NCI-H146 treated with DMSO at 0.1 percent for 48 hours (cell line): ENCODE measurements at regions not wholly inside any gene's neighbourhood (a gene's known extent, or its start where the extent isn't known, plus 50 kb on each side); places are given as distances from the start of the nearest gene placed in this dataset.
"Not testable (repeated sequence)": the region's sequence is repeated elsewhere in the genome, so short reads cannot be mapped to it uniquely, and the experiment has no call there.

Source experiments
- DNase-seq: peaks from one replicate; lab custom pipeline; 2025; ENCODE audit not compliant: unreplicated experiment; lab: John Stamatoyannopoulos, UW

GRCh38 chr1:105087506-105087905 lies 1337.8 kb downstream of the AMY1C start:
- no peak for DNase-seq

- DNase-seq: no peak
Observed at GRCh38 chr1:105088166-105088565, 1338.5 kb downstream of the AMY1C start.

GRCh38 chr1:105093893-105094292 lies 1344.2 kb downstream of the AMY1C start:
- DNase-seq: not testable (repeated sequence)

DNA sequence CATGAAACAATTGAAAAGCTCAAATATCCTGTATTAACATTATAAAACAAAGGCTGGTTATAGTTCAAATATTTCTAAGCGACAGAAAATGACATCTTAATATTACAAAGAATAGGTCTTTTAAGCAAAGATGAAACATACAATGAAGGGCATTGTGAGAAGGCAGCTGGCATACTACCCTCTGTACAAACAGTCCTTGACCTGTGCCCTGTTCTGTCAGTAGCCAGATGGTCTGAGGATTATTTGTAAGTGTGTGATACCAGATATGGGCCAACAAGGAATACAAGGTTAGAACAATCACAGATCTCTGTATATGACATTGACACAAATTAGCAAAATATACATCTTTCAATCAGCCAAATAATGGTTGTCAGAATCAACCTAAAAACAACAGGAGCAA lies 1350.4 kb downstream of the AMY1C start:
- peak; percentile 98 for DNase-seq

DNA sequence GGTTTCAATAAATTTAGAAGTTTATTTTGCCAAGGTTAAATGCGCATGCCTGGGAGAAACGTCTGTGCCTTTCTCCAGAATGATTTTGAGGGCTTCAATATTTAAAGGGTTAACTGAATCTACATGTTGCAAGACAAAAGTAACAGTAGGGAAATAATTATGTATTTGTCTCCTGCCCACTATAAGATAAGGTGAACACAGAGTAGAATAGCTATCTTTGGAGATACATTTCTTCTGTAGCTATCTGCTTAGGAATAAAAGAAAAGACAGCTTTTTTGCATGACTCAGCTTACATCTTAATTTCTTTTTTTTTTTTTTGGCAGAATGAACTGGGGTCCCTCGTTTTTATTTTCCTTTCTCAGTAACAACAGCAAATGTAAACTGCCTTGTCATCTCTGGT lies 1351.6 kb downstream of the AMY1C start:
- DNase-seq: no peak

- no peak for DNase-seq
Observed at GRCh38 chr1:105102371-105102770, 1352.7 kb downstream of the AMY1C start.

- no peak for DNase-seq
Observed at GRCh38 chr1:105122041-105122440, 1372.3 kb downstream of the AMY1C start.

DNA sequence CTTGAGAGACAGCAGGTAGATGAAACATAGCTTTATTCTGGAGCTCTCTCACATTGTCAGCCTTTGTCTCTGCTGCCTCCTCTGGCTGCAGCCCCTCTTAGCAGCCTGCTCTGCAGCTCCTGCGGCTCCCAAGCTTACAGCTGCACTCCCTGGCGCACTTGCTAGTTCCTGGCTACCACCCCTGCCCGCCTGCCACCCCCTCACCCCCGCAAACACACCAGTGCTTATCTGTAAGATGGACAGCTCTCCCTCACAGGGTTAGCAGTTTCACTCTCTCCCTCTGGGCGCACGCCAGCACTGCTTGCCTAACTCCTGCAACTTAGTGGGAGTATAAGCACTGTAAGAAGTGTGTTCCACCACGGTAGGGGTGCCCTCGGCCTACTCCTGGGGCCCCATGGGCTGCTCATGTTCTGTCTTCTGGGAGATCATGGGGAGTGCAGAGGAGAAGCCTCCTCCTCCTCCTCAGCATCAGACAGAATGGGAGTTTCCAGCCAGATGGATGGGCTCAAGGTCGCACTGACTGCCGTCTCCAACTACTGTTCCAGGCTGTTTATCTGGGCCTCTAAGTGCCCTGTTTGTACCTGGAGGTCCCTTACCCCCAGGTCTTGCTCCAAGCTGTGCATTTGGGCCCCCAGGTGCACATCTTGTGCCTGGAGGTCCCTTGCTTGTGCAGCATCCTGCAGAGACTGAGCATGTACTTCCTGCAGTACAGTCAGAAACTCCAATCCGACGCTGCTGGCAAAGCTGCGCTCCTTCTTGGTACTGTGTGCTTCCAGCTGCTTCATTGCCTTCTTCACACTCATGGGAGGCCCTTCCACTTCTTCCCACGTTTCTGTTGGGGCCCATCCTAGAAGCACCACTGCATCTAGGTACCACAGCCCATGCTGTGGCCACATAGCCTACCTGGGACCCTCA lies 1388.1 kb downstream of the AMY1C start:
- DNase-seq: peak; percentile 75

DNA sequence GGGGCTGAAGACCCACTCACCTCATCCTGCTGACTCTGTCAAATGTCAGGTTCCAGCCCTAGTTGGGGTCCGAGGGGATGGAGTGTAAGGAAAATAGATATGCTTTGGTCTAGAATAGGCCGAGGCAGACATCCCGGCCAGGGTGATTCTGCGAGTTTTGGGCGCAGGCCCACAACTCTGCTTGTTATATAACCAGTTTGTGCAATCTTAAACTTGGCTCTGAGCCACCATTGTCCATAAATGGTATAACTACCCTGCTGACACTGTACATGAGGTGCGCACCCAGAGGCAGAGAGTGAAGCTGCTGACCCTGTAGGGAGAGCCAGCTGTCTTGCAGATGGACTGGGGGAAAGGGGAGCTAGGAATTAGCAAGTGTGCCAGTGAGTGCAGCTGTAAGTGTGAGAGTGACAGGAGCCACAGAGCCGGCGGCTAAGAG lies 1388.8 kb downstream of the AMY1C start:
- DNase-seq: peak; percentile 77

DNA sequence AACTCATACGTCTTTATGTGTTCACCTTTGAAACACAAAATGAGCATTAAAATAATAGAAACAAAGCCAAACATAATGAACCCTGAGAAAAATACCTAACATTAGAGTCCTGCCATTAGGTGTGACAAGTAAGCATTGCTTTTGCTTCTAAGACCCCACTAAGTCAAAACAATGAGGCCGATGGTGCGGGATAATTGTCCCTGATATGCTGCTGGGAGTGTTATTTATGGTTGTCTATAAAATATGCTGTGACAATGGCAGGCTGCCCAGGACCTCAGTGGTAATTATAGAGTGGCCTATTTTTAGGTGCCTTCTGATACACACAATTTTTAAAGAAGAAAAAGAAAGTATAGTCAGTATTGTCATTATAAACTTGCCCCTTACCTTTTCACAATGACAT lies 1423.1 kb downstream of the AMY1C start:
- DNase-seq: peak; percentile 95

DNA sequence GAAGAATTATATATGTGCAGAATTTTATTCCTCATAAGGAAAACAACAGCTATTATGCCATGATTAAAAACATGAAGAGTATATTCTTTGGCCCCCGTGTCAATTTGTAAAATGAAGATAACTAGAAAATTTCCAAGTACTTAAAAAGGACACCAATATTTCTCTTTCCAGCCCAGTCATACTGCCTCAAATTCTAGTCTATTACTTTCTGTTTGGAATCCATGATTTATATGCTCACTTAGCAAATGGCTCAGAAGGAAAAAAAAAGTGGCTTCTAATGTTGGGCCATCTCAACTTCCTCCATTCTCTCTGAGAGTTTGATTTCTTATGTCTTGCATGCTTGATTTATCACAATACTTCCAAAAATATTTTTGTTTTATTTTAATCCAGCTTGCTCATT lies 1431.1 kb downstream of the AMY1C start:
- no peak for DNase-seq

DNA sequence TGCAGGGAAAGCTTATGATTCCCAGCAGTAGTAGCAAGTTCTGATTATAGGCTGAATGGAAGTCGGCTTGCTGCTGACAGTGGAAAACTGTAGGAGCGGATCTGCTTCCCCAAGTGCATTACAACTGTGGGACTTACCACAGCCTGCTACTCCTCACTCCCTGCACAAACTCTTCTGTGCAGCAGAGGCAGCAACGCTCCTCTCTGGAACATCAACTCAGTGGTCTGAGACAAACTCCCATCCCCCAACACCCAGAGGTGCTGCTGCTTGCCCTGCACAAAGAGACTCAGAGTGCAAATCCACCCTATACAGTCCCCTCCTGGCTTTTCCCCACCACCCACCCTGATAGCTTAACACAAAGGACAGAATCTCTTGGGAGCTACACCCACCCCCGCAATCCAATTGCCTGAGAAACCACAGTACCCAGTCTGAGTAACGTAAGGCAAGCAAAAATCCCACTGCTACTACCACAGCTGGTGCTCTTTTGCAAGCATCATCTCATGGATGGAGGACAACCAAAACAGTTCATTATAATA lies 1455.2 kb downstream of the AMY1C start:
- no peak for DNase-seq

- DNase-seq: no peak
Observed at GRCh38 chr1:105208581-105208980, 1458.9 kb downstream of the AMY1C start.

GRCh38 chr1:105210747-105211146 lies 1461.0 kb downstream of the AMY1C start:
- no peak for DNase-seq

DNA sequence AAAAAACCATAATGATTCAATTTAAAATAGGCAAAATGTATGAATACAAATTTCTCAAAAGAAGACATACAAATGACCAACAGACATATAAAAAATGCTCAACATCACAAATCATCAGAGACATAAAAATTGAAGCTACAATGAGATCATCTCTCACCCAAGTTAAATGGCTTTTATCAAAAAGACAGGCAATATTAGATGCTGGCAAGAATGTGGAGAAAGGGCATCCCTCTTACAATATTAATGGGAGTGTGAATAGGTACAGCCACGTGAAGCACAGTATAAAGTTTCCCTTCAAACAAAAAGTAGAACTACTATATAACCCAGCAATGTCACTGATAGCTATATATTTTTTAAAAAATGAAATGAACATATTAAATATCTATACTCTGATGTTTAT lies 1481.7 kb downstream of the AMY1C start:
- no peak for DNase-seq

- no peak for DNase-seq
Observed at GRCh38 chr1:105243411-105243810, 1493.7 kb downstream of the AMY1C start.

DNA sequence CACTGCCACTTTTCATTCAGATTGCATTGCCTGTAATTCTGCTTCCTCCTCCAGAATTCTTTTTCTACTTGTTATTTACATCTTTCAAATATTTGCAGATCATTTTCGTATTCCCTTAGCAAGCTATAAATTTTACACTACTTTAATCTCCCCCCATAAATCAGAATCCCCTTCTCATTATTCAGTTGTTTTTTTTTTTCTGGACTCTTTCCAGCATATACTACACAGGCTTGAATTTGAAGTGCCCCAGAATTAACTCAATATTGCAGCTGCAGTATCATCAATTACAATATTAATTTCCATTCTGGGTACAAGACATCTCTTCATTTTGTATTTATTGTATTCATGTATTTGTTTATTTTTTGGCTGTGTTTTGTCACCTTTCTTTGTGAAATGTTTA lies 1494.3 kb downstream of the AMY1C start:
- DNase-seq: no peak

DNA sequence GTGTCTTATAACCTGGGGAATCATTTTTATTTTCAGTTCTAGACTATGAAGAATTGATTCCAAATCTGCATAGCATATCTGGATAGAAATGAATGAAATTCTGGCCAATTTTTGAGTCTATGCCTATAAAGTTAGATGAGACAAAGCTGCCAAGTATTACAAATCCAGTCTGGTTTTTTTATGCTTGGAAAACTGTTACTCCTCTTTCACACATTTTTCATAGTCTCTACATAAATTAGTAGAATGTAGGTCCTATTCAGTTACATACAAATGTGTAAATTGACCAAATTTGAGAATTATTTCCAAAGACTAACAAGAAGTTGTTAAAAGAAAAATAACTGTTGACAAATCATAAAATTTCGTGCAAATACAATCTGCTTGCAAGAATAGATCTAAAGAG lies 1505.2 kb downstream of the AMY1C start:
- no peak for DNase-seq

GRCh38 chr1:105260001-105260400 lies 1510.3 kb downstream of the AMY1C start:
- peak; percentile 45 for DNase-seq

- no peak for DNase-seq
Observed at GRCh38 chr1:105270966-105271365, 1521.3 kb downstream of the AMY1C start.

DNA sequence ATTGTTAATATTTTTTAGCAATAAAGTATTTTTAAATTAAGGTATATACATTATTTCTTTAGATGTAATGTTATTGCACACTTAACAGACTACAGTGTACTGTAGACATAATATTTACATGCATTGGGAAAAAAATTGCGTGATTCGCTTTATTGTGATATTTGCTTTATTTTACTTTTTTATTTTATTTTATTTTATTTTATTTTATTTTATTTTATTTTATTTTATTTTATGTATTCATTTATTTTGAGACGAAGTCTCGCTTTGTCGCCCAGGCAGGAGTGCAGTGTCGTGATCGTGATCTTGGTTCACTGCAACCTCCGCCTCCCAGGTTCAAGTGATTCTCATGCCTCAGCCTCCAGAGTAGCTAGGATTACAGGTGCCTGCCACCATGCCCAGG lies 1522.7 kb downstream of the AMY1C start:
- DNase-seq: not testable (repeated sequence)

DNA sequence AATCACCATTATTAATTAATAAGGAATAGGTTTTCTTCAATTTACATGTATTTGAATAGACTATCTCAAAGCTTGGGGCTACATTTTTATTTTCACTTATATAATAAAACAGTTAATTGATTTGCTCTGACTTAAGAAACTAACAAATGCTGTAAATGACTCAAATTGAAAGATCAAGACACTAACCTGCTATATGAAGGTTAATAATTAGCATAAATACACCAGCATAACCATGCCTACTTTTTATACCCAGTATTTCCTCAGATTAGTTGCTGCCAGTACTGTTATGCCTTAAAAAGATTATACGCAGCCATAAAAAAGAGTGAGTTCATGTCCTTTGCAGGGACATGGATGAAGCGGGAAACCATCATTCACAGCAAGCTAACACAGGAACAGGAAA lies 1545.1 kb downstream of the AMY1C start:
- DNase-seq: no peak

- no peak for DNase-seq
Observed at GRCh38 chr1:105310063-105310462, 1560.4 kb downstream of the AMY1C start.
